ENCODE measurements at regions not wholly inside any gene's neighbourhood (a gene's known extent, or its start where the extent isn't known, plus 50 kb on each side); places are given as distances from the start of the nearest gene placed in this dataset.

- TF ChIP-seq CTCF (IDR thresholded peaks at IDR 0.05) (no peak), POLR2A (IDR thresholded peaks at IDR 0.05) (no peak)
Observed at GRCh38 chr13:46496086-46496485, 56.9 kb upstream of the LRCH1 start.
